CD14-positive monocyte (primary cell): ENCODE measurements at regions not wholly inside any gene's neighbourhood (a gene's known extent, or its start where the extent isn't known, plus 50 kb on each side); places are given as distances from the start of the nearest gene placed in this dataset.

Experiments used
- DNase-seq, 3 donors: peaks; one replicate each; pipeline ENCODE4 v3.0.0-alpha.2; 2011 to 2022
- H2AFZ ChIP-seq: 2 replicates; pipeline ENCODE4 v1.6.0; 2012; ENCODE audit warnings: mild to moderate bottlenecking, low read depth, low read length, inconsistent platforms; ENCODE audit not compliant: insufficient read depth, poor library complexity, severe bottlenecking
- H3K27ac ChIP-seq, 2 donors: 1 replicate in 1 of 2; 2 replicates in 1 of 2; pipeline ENCODE4 v1.5.1; 2012 to 2013; ENCODE audit warnings: low read length in 2 of 2, control low read depth in 1 of 2, inconsistent platforms in 1 of 2, low read depth in 1 of 2, mild to moderate bottlenecking in 1 of 2
- H3K27me3 ChIP-seq, 2 donors: one replicate each; pipeline versions ENCODE4 v1.6.0 to v1.6.1; 2011 to 2013; ENCODE audit warnings: low read length in 2 of 2; ENCODE audit not compliant: control insufficient read depth in 2 of 2, insufficient read depth in 2 of 2
- H3K36me3 ChIP-seq, 2 donors: replicated peaks in 1 of 2; 1 replicate in 1 of 2; 2 replicates in 1 of 2; pipeline versions ENCODE4 v1.5.1 to v1.6.1; 2012 to 2013; ENCODE audit warnings: low read length in 2 of 2, control low read depth in 1 of 2, inconsistent platforms in 1 of 2, mild to moderate bottlenecking in 1 of 2; ENCODE audit not compliant: insufficient read depth in 2 of 2, control insufficient read depth in 1 of 2
- H3K4me1 ChIP-seq, 2 donors: 1 replicate in 1 of 2; 2 replicates in 1 of 2; pipeline versions ENCODE4 v1.5.1 to v1.6.1; 2012 to 2013; ENCODE audit warnings: low read length in 2 of 2, control low read depth in 1 of 2, inconsistent platforms in 1 of 2, mild to moderate bottlenecking in 1 of 2, moderate library complexity in 1 of 2; ENCODE audit not compliant: insufficient read depth in 2 of 2, control insufficient read depth in 1 of 2
- H3K4me2 ChIP-seq: replicated peaks from 2 replicates; pipeline ENCODE3; 2012; ENCODE audit warnings: low read length, moderate library complexity, mild to moderate bottlenecking; ENCODE audit not compliant: poor library complexity, severe bottlenecking; ENCODE audit errors: extremely low read depth
- H3K4me3 ChIP-seq, 3 experiments: fragments of 200-600 bp in 1 of 3; sonication (generic) in 1 of 3; replicated peaks in 1 of 3; 1 replicate in 2 of 3; 2 replicates in 1 of 3; pipeline ENCODE4 v1.5.1; 2011 to 2013; ENCODE audit warnings: low read length in 3 of 3, mild to moderate bottlenecking in 3 of 3, control low read depth in 2 of 3, low read depth in 2 of 3, inconsistent platforms in 1 of 3, moderate library complexity in 1 of 3
- H3K79me2 ChIP-seq: 2 replicates; pipeline ENCODE4 v1.6.0; 2012; ENCODE audit warnings: mild to moderate bottlenecking, control low read depth, inconsistent platforms, low read length, moderate library complexity; ENCODE audit not compliant: insufficient read depth
- H3K9ac ChIP-seq: 2 replicates; pipeline ENCODE4 v1.6.0; 2017; ENCODE audit warnings: low read length, mild to moderate bottlenecking; ENCODE audit not compliant: insufficient read depth, poor library complexity, severe bottlenecking
- H3K9me3 ChIP-seq, 2 donors: replicated peaks in 1 of 2; 1 replicate in 1 of 2; 2 replicates in 1 of 2; pipeline versions ENCODE4 v1.5.1 to v1.6.1; 2012 to 2013; ENCODE audit warnings: low read length in 2 of 2, control low read depth in 1 of 2; ENCODE audit not compliant: control insufficient read depth in 1 of 2, insufficient read depth in 1 of 2
- H4K20me1 ChIP-seq: 2 replicates; pipeline ENCODE4 v1.6.0; 2012; ENCODE audit warnings: mild to moderate bottlenecking, low read length, control low read depth, moderate library complexity; ENCODE audit not compliant: insufficient read depth
- H3K27ac Mint-ChIP-seq, 7 donors: one replicate each; pipeline ENCODE4 v1.8.0; 2020; ENCODE audit warnings: mild to moderate bottlenecking in 7 of 7, mixed read lengths in 7 of 7, moderate library complexity in 6 of 7, inconsistent platforms in 2 of 7
- H3K27me3 Mint-ChIP-seq, 3 donors: one replicate each; pipeline ENCODE4 v1.8.0; 2021 to 2022; ENCODE audit warnings: low read depth in 3 of 3, mild to moderate bottlenecking in 3 of 3, mixed read lengths in 3 of 3, moderate library complexity in 3 of 3, inconsistent platforms in 1 of 3
- H3K36me3 Mint-ChIP-seq, 2 donors: one replicate each; pipeline ENCODE4 v1.8.0; 2020; ENCODE audit warnings: mixed read lengths in 2 of 2, inconsistent platforms in 1 of 2, mild to moderate bottlenecking in 1 of 2
- H3K4me1 Mint-ChIP-seq: one replicate; pipeline ENCODE4 v1.8.0; 2020; ENCODE audit warnings: mild to moderate bottlenecking, mixed read lengths
- H3K4me3 Mint-ChIP-seq, 2 donors: one replicate each; pipeline ENCODE4 v1.8.0; 2020; ENCODE audit warnings: mild to moderate bottlenecking in 2 of 2, mixed read lengths in 2 of 2, moderate library complexity in 1 of 2
- H3K9me3 Mint-ChIP-seq, 7 donors: one replicate each; pipeline ENCODE4 v1.8.0; 2020 to 2022; ENCODE audit warnings: mixed read lengths in 7 of 7, mild to moderate bottlenecking in 6 of 7, moderate library complexity in 6 of 7, inconsistent platforms in 2 of 7
- CTCF ChIP-seq: fragments of 200-600 bp; IDR thresholded peaks from one replicate; pipeline ENCODE4 v1.8.0; 2022; ENCODE audit warnings: antibody characterized with exemption, mild to moderate bottlenecking
- WGBS: methylation state at CpG from one replicate; pipeline ENCODE4 v1.1.5; 2013; ENCODE audit warnings: missing lambda C conversion rate; ENCODE audit not compliant: insufficient coverage; 5-methylcytosine and 5-hydroxymethylcytosine counted together
- intact Hi-C, 2 donors: fragments of 100-400 bp; cut with micrococcal nuclease; formaldehyde crosslinking; loops; one replicate each; pipeline versions ENCODE4 v1.15.0 to v1.15.1; 2023

- TF ChIP-seq CTCF, result no peak
Measured at GRCh38 chr11:115103921-115104320, 400.3 kb downstream of the CADM1 start.

GRCh38 chr11:115104851-115105453 is 399.3 kb downstream of the CADM1 start:
- Mint-ChIP-seq H3K36me3 (no peaks in the 10 kb centered on the region), H3K4me3 (no peak overlapping the region), H3K27me3 (no peaks in the 10 kb centered on the region), H3K9me3 (peaks cover 0 to 7% (median 0%) of the 10 kb centered on the region in 7 donors), H3K27ac (peak overlapping the region in 1 of 7 donors; percentile 47), H3K4me1 (no peaks in the 10 kb centered on the region)
- H3K79me2 ChIP-seq, result no peaks in the 10 kb centered on the region
- H3K36me3 ChIP-seq, result no peaks in the 10 kb centered on the region
- intact Hi-C loops, result no loop called here
- no peak for DNase-seq
- no peaks in the 10 kb centered on the region for H4K20me1 ChIP-seq
- H3K4me2 ChIP-seq, result no peak overlapping the region
- no peaks in the 10 kb centered on the region for H3K27me3 ChIP-seq
- no peak overlapping the region for H3K27ac ChIP-seq
- no peak overlapping the region for H3K9ac ChIP-seq
- H2AFZ ChIP-seq, result no peak overlapping the region
- no peak overlapping the region for H3K4me3 ChIP-seq
- WGBS, result 89% methylated on average over 4 of the region's 9 CpGs
- no peak for TF ChIP-seq CTCF
- H3K9me3 ChIP-seq, result no peaks in the 10 kb centered on the region
- no peaks in the 10 kb centered on the region for H3K4me1 ChIP-seq

More at GRCh38 chr11:115103921-115104320, 400.3 kb downstream of the CADM1 start:
- Histone ChIP-seq H2AFZ (no peak overlapping the region), H3K27me3 (no peaks in the 10 kb centered on the region), H3K79me2 (no peaks in the 10 kb centered on the region), H3K4me3 (no peak overlapping the region), H3K9me3 (no peaks in the 10 kb centered on the region), H3K36me3 (no peaks in the 10 kb centered on the region), H4K20me1 (no peaks in the 10 kb centered on the region), H3K27ac (no peak overlapping the region), H3K9ac (no peak overlapping the region), H3K4me1 (no peaks in the 10 kb centered on the region), H3K4me2 (no peak overlapping the region)
- Mint-ChIP-seq H3K27me3 (peaks cover 0 to 2% (median 0%) of the 10 kb centered on the region in 3 donors), H3K9me3 (peaks cover 0 to 7% (median 2%) of the 10 kb centered on the region in 7 donors), H3K4me3 (no peak overlapping the region), H3K27ac (no peak overlapping the region), H3K36me3 (no peaks in the 10 kb centered on the region), H3K4me1 (no peaks in the 10 kb centered on the region)
- no CpG with 5 or more reads among the region's 7 CpGs for WGBS
- no peak for DNase-seq
- intact Hi-C loops, result no loop called here
